Neural progenitor cell (in vitro differentiated cells): ENCODE measurements at regions not wholly inside any gene's neighbourhood (a gene's known extent, or its start where the extent isn't known, plus 50 kb on each side); places are given as distances from the start of the nearest gene placed in this dataset.

Experiments used
- EZH2 ChIP-seq: fragments of 200-600 bp; sonication (generic); IDR thresholded peaks from 2 replicates; pipeline ENCODE4 v1.6.1; 2017; ENCODE audit warnings: antibody characterized with exemption, mild to moderate bottlenecking, moderate library complexity
- TF ChIP-seq, protein P1 (sequence below): fragments of 200-600 bp; sonication (generic); IDR thresholded peaks from 2 replicates; pipeline ENCODE4 v1.5.1; 2017; ENCODE audit warnings: antibody characterized with exemption, mild to moderate bottlenecking

DNA sequence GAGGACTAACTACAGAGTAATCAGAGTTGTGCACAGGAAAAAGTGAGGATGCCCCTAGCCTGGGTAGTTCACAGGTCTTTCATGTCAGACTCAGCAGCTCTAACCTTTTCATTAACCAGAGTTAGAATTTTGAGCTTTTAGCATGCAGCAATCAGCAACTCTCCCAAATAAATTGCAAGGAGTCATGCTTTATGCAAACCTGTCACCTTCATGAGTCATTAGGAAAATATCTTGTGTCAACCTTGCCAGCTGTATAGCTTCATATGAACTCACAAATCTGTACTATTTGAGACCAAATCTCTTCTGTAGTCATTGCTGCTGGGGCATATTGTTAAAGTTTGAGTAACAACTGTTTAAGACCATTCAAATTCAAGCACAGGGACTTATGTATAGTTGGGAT is 382.3 kb upstream of the NT5C1B start:
- TF ChIP-seq, protein P1, sequence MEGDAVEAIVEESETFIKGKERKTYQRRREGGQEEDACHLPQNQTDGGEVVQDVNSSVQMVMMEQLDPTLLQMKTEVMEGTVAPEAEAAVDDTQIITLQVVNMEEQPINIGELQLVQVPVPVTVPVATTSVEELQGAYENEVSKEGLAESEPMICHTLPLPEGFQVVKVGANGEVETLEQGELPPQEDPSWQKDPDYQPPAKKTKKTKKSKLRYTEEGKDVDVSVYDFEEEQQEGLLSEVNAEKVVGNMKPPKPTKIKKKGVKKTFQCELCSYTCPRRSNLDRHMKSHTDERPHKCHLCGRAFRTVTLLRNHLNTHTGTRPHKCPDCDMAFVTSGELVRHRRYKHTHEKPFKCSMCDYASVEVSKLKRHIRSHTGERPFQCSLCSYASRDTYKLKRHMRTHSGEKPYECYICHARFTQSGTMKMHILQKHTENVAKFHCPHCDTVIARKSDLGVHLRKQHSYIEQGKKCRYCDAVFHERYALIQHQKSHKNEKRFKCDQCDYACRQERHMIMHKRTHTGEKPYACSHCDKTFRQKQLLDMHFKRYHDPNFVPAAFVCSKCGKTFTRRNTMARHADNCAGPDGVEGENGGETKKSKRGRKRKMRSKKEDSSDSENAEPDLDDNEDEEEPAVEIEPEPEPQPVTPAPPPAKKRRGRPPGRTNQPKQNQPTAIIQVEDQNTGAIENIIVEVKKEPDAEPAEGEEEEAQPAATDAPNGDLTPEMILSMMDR, result no peak
- no peak for TF ChIP-seq EZH2
